ENCODE measurements at regions not wholly inside any gene's neighbourhood (a gene's known extent, or its start where the extent isn't known, plus 50 kb on each side); places are given as distances from the start of the nearest gene placed in this dataset.

DNA sequence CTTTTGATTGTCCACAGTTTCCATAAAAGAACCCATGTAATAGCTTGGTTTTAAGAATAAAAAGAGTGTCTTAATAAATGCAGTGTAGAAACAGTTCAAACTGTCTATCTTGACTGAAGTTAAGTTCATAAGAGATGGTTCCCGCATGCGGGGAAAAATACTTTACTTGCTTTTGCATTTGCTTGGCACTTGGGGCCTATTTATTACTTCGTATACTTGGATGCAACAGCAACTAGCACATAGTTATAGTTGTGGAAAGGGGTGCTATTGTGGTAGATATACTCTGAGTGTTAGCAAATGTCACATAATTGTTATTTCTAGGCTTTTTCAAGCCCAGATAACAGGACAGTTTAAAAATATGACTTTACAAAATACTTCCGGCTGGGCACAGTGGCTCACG, 97.7 kb upstream of the HMGCLL1 start:
- intact Hi-C loops (cut with micrococcal nuclease; ENCODE audit: unreplicated experiment), result no loop called here
- Histone ChIP-seq H4K20me1 (ENCODE audit: insufficient read depth, low read length) (no peaks in the 10 kb centered on the region), H3K4me2 (ENCODE audit: low read length) (no peak overlapping the region), H3K9me2 (ENCODE audit: insufficient read depth, low read length) (no peaks in the 10 kb centered on the region), H3K79me2 (ENCODE audit: insufficient read depth, low read depth, low read length) (no peaks in the 10 kb centered on the region), H3K36me3 (ENCODE audit: insufficient read depth, low read length) (no peaks in the 10 kb centered on the region), H3K27ac (ENCODE audit: low read depth, low read length, poor library complexity, severe bottlenecking) (no peak overlapping the region), H3K4me1 (ENCODE audit: insufficient read depth, low read length, poor library complexity, severe bottlenecking) (no peaks in the 10 kb centered on the region), H2AFZ (ENCODE audit: low read length) (no peak overlapping the region), H3K4me3 (ENCODE audit: low read depth, low read length, poor library complexity, severe bottlenecking) (no peak overlapping the region), H3K9me3 (ENCODE audit: low read length) (no peaks in the 10 kb centered on the region)
- TF ChIP-seq, protein P1, sequence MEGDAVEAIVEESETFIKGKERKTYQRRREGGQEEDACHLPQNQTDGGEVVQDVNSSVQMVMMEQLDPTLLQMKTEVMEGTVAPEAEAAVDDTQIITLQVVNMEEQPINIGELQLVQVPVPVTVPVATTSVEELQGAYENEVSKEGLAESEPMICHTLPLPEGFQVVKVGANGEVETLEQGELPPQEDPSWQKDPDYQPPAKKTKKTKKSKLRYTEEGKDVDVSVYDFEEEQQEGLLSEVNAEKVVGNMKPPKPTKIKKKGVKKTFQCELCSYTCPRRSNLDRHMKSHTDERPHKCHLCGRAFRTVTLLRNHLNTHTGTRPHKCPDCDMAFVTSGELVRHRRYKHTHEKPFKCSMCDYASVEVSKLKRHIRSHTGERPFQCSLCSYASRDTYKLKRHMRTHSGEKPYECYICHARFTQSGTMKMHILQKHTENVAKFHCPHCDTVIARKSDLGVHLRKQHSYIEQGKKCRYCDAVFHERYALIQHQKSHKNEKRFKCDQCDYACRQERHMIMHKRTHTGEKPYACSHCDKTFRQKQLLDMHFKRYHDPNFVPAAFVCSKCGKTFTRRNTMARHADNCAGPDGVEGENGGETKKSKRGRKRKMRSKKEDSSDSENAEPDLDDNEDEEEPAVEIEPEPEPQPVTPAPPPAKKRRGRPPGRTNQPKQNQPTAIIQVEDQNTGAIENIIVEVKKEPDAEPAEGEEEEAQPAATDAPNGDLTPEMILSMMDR (conservative IDR thresholded peaks at IDR 0.05; ENCODE audit: low read length), result no peak
- TF ChIP-seq EZH2phosphoT487 (IDR thresholded peaks at IDR 0.05; ENCODE audit: borderline replicate concordance, low read depth, low read length), result no peak
- CTCF ChIA-PET (ENCODE audit: unreplicated experiment), result no interaction called here
- DNase-seq (ENCODE audit: low spot score), result no peak
- BruUV-seq (replicated peaks), result no TSS peak
- POLR2A ChIA-PET, result no interaction called here

- TF ChIP-seq, protein P1 (conservative IDR thresholded peaks at IDR 0.05; ENCODE audit: low read length), result no peak
- TF ChIP-seq EZH2phosphoT487 (IDR thresholded peaks at IDR 0.05; ENCODE audit: borderline replicate concordance, low read depth, low read length), result no peak
- ChIA-PET POLR2A (no interaction called here), CTCF (ENCODE audit: unreplicated experiment) (no interaction called here)
- no peak overlapping the region for H3K4me3 ChIP-seq (ENCODE audit: low read depth, low read length, poor library complexity, severe bottlenecking)
- intact Hi-C loops (cut with micrococcal nuclease; ENCODE audit: unreplicated experiment), result no loop called here
- no peaks in the 10 kb centered on the region for H3K79me2 ChIP-seq (ENCODE audit: insufficient read depth, low read depth, low read length)
- H3K36me3 ChIP-seq (ENCODE audit: insufficient read depth, low read length), result no peaks in the 10 kb centered on the region
- H3K9me3 ChIP-seq (ENCODE audit: low read length), result no peaks in the 10 kb centered on the region
- H3K27ac ChIP-seq (ENCODE audit: low read depth, low read length, poor library complexity, severe bottlenecking), result no peak overlapping the region
- BruUV-seq (replicated peaks), result no TSS peak
- DNase-seq (ENCODE audit: low spot score), result no peak
- no peaks in the 10 kb centered on the region for H3K4me1 ChIP-seq (ENCODE audit: insufficient read depth, low read length, poor library complexity, severe bottlenecking)
- H3K4me2 ChIP-seq (ENCODE audit: low read length), result no peak overlapping the region
- H4K20me1 ChIP-seq (ENCODE audit: insufficient read depth, low read length), result no peaks in the 10 kb centered on the region
- H3K9me2 ChIP-seq (ENCODE audit: insufficient read depth, low read length), result no peaks in the 10 kb centered on the region
- H2AFZ ChIP-seq (ENCODE audit: low read length), result no peak overlapping the region
Measured at GRCh38 chr6:55675941-55676340, 96.9 kb upstream of the HMGCLL1 start.

DNA sequence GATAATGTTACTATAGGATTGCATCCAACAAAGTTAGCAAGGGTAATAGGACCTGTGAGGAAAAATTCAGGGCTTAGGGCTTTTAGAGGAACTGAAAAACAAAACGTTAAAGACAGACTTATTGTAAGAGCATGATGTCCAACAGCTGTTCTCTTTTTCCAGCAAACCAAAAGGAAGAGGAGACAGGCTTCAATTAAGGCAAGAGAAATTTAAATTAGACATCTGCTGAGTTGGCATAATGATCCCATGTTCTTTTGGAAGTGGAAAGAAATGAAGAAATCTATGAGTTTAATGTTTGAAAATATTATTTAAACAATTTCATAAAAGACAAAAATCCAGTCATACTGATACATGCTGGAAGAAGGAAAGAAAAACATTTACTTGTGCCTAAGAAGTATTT, 95.7 kb upstream of the HMGCLL1 start:
- Histone ChIP-seq H3K9me2 (ENCODE audit: insufficient read depth, low read length) (no peaks in the 10 kb centered on the region), H3K4me2 (ENCODE audit: low read length) (no peak overlapping the region), H4K20me1 (ENCODE audit: insufficient read depth, low read length) (no peaks in the 10 kb centered on the region), H3K27ac (ENCODE audit: low read depth, low read length, poor library complexity, severe bottlenecking) (no peak overlapping the region), H3K9me3 (ENCODE audit: low read length) (no peaks in the 10 kb centered on the region), H2AFZ (ENCODE audit: low read length) (no peak overlapping the region), H3K4me3 (ENCODE audit: low read depth, low read length, poor library complexity, severe bottlenecking) (no peak overlapping the region), H3K4me1 (ENCODE audit: insufficient read depth, low read length, poor library complexity, severe bottlenecking) (no peaks in the 10 kb centered on the region), H3K36me3 (ENCODE audit: insufficient read depth, low read length) (no peaks in the 10 kb centered on the region), H3K79me2 (ENCODE audit: insufficient read depth, low read depth, low read length) (no peaks in the 10 kb centered on the region)
- CTCF ChIA-PET (ENCODE audit: unreplicated experiment), result no interaction called here
- BruUV-seq (replicated peaks), result no TSS peak
- no peak for DNase-seq (ENCODE audit: low spot score)
- intact Hi-C loops (cut with micrococcal nuclease; ENCODE audit: unreplicated experiment), result no loop called here
- POLR2A ChIA-PET, result interaction anchor here (0.6 kb wide), 1 partner anchor 33 kb away, joined by 4 read pairs; no protein-coding TSS in a partner anchor
- TF ChIP-seq, protein P1 (conservative IDR thresholded peaks at IDR 0.05; ENCODE audit: low read length), result no peak
- TF ChIP-seq EZH2phosphoT487 (IDR thresholded peaks at IDR 0.05; ENCODE audit: borderline replicate concordance, low read depth, low read length), result no peak

Data from OCI-LY7 (cell line).